KOPT-K1 (cell line): ENCODE measurements at regions not wholly inside any gene's neighbourhood (a gene's known extent, or its start where the extent isn't known, plus 50 kb on each side); places are given as distances from the start of the nearest gene placed in this dataset.

ENCODE experiments used
- H3K27ac ChIP-seq: fragments of 200-600 bp; sonication (generic); 2 replicates; pipeline ENCODE4 v1.5.1; 2016; ENCODE audit warnings: antibody characterized with exemption, mild to moderate bottlenecking, low read depth, low read length; ENCODE audit not compliant: poor library complexity, severe bottlenecking
- H3K36me3 ChIP-seq: fragments of 200-600 bp; sonication (generic); 2 replicates; pipeline ENCODE4 v1.5.1; 2017; ENCODE audit warnings: antibody characterized with exemption, mild to moderate bottlenecking, low read length, moderate library complexity; ENCODE audit not compliant: insufficient read depth
- H3K9me3 ChIP-seq: fragments of 200-600 bp; sonication (generic); 2 replicates; pipeline ENCODE4 v1.5.1; 2017; ENCODE audit warnings: antibody characterized with exemption, low read length, mild to moderate bottlenecking; ENCODE audit not compliant: insufficient read depth, poor library complexity, severe bottlenecking

DNA sequence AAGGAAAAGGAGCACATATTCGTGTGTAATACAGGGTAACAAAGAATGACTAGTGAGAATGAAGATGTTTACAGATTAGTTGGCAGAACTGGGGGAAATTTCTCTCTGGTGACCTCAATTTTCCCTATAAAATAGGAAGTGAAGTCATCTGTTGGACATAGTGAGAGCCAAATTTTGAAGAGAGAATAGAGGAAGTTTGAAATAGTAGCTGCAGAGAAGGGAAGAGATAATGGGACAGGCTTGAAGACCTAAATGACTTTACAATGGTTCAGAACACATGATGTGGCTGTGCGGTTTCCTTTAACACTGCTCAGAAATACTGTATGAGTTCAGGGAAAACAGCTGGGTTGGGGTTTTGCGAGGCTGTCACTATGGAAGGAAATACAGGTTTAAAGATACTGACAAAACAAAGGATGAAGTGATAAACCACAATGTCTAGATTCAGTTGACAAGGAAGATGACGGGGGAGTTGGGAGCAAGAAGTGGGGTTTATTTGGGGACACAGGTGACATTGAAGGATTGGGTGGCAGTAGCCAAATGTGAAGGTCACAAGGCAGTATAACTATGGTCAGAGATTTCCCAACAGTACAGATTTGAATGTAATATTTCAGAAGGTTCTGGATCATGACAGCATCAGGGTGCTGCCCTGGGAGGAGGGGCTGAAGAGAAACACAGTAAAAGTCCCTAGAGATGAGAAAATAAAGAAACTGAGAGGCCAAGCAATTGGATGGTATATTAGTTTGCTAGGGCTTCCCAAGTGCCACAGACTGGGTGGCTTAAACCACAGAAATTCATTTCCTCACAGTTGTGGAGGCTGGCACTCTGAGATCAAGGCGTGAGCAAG is 82.6 kb upstream of the TANK start:
- peak overlapping the region; percentile 94 for H3K27ac ChIP-seq
- H3K9me3 ChIP-seq = peaks cover 6% of the 10 kb centered on the region
- H3K36me3 ChIP-seq = no peaks in the 10 kb centered on the region

- H3K36me3 ChIP-seq = no peaks in the 10 kb centered on the region
- peak overlapping the region; percentile 94 for H3K27ac ChIP-seq
- peaks cover 6% of the 10 kb centered on the region for H3K9me3 ChIP-seq
Measured at GRCh38 chr2:161078211-161078539, 82.1 kb upstream of the TANK start.

GRCh38 chr2:161085149-161085548 is 75.1 kb upstream of the TANK start:
- Histone ChIP-seq H3K36me3 (no peaks in the 10 kb centered on the region), H3K9me3 (no peaks in the 10 kb centered on the region), H3K27ac (peak overlapping the region; percentile 94)

DNA sequence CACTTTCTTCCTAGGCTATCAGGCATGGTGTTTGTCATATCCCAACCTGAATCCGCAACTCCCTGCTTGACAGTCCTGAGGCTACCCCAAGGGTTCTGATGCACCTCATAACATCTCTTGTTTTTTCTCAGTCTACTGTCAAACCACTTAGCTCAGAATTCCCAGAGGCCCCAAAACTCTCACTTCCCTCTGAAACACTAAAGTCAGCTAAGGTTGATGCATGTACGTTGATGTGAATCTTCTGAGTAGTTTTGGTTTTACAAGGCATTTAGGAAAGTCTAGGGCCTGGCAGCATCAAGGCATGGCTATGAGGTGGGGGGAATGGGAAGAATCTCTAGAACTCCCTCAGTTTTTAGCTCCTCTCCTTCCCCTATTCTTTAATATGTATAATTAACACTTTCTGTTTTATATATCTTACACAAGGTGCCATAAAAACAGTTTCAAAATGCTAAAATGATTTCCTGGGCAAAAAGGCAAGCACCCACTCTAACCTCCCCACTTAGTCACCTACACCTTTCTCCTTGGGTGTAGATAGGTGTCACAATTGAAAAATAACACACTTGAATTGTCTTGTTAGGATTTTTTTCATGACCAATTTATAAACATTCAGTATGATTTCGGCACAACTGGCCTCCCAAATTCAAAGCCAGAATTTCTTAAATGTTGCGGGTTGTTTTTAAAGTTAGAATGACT is 71.4 kb upstream of the TANK start:
- Histone ChIP-seq H3K36me3 (no peaks in the 10 kb centered on the region), H3K9me3 (no peaks in the 10 kb centered on the region), H3K27ac (peak overlapping the region; percentile 94)

- H3K36me3 ChIP-seq = no peaks in the 10 kb centered on the region
- peak overlapping the region; percentile 94 for H3K27ac ChIP-seq
- no peaks in the 10 kb centered on the region for H3K9me3 ChIP-seq
Measured at GRCh38 chr2:161090411-161090810, 69.8 kb upstream of the TANK start.

GRCh38 chr2:161095314-161095713 is 64.9 kb upstream of the TANK start:
- peaks cover 15% of the 10 kb centered on the region for H3K9me3 ChIP-seq
- no peaks in the 10 kb centered on the region for H3K36me3 ChIP-seq
- peak overlapping the region; percentile 81 for H3K27ac ChIP-seq

DNA sequence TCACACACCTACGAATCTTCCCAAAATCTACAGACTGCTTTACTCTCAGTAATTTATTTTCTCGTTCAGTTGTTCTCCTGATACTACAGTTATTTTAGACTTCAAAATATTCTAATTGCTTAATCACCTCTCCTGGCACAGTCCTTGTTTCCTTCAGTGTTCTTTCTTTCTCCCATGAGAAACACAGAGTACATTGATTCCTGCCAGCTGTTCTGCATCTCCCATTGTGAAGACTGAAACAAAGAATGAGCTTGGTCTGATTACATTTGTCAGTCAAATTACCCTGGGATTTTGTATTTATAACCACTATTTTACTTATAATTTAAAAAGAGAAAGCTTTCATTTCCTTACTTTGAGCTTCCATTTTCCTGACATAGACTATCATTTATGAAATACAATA is 63.9 kb upstream of the TANK start:
- H3K27ac ChIP-seq = peak overlapping the region; percentile 81
- H3K9me3 ChIP-seq = peaks cover 15% of the 10 kb centered on the region
- H3K36me3 ChIP-seq = no peaks in the 10 kb centered on the region

DNA sequence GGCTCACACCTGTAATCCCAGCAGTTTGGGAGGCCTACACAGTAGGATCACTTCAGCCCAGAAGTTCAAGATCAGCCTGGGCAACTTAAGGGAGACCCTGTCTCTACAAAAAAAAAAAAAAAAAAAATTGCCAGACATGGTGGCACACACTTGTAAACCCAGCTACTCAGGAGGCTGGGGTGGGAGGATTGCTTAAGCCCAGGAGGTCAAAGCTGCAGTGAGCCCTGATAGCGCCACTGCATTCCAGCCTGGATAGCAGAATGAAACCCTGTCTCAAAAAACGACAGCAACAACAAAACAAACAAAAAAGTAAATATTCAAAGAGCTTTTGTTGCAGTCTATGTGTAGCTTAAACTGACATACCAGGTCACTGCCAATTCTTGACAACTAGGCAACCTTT is 63.1 kb upstream of the TANK start:
- no peaks in the 10 kb centered on the region for H3K36me3 ChIP-seq
- H3K9me3 ChIP-seq = peaks cover 15% of the 10 kb centered on the region
- no peak overlapping the region for H3K27ac ChIP-seq

DNA sequence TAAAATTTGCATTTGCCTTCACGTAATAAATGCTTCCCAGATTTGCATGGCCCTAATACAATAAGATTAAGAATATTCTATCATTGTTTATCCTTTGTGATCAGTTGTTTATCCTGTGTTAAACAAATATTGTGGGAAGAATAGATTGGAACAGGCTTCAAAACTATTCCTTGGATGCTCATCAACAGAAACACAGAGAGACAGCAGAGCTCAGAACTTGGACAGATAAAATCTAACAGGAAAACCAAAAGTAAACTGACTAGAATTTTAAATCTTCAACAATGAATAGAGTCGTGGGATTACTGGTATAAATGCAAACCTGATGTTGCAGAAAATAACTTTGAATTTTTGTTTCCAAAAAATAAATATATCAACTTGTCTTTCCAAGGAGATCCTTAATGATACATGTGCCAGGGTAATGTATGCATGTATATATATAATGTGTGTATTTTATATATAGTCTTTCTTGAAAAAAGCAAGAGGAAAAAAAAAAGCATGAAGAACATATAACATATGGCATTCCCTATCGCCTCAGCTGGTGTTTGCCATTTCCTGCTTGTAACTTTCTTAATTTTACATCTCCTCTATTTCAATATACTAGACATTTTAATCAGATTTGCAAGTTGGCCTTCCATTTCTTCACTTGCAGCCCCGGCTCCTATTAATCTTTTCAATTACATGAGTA is 59.9 kb upstream of the TANK start:
- H3K9me3 ChIP-seq = peaks cover 15% of the 10 kb centered on the region
- H3K36me3 ChIP-seq = no peaks in the 10 kb centered on the region
- peak overlapping the region; percentile 57 for H3K27ac ChIP-seq

- no peaks in the 10 kb centered on the region for H3K36me3 ChIP-seq
- H3K27ac ChIP-seq = peak overlapping the region; percentile 57
- peaks cover 15% of the 10 kb centered on the region for H3K9me3 ChIP-seq
Measured at GRCh38 chr2:161101406-161101805, 58.8 kb upstream of the TANK start.

GRCh38 chr2:161102770-161103450 is 57.3 kb upstream of the TANK start:
- Histone ChIP-seq H3K9me3 (peaks cover 6% of the 10 kb centered on the region), H3K27ac (peak overlapping the region; percentile 15), H3K36me3 (no peaks in the 10 kb centered on the region)

DNA sequence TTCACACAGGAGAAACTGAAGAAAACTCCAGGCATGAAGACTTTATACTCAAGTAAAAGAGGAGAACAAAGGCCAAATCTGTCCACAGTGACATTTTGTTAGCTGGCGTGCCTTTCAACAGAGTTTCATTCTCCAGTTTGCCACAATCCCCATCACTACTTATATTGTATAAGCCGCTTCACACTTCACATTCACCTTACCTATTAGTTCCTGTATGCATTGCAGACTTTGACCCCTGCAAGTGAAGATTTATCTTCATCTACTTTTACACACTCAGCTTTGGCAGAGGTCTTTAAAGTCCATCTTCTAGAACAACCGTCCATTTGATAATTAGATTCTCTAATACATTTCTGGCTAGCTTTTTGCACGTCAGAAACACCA is 56.8 kb upstream of the TANK start:
- H3K9me3 ChIP-seq = peaks cover under 1% of the 10 kb centered on the region
- H3K27ac ChIP-seq = peak overlapping the region; percentile 15
- H3K36me3 ChIP-seq = no peaks in the 10 kb centered on the region

DNA sequence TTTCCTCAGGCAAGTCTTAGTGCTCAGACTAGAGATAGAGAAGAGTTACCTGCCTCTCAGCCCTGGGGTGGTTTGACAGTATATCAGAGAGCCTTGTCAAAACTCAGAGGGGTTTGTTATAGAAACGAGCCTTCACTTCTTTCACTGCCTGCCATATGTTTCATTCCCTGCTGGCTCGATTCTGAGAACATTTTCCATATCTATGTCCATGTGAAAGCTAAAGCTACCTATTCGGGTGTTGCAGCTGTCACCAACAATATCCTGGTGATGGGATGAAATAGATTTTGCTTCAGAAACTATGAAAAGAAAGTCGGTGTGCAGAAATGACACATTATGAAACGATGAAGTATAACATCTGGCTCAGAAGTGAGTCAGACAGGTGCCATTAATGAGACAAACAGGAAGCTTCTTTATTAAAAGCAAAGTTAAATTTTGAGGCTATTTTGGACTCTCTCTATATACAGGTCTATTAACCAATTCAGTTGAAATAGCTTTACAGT is 56.1 kb upstream of the TANK start:
- Histone ChIP-seq H3K27ac (peak overlapping the region; percentile 15), H3K9me3 (no peaks in the 10 kb centered on the region), H3K36me3 (no peaks in the 10 kb centered on the region)

DNA sequence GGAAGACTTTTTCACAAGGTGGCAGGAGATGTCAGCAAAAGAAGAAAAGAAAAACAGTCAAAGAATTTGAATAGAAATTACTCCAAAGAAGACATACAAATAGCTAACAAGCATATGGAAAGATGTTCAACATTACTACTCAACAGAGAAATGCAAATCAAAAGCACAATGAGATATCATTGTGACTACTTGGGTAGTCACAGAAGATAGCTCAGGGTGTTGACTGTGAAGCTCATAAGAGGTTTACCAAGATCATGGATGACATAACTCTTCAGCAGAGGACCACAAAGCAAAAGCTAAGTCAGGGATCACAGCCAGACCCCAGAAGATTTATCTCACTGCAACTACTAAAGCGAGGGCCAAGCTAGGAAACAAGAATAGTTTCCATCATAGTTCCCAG is 53.0 kb upstream of the TANK start:
- H3K9me3 ChIP-seq = no peaks in the 10 kb centered on the region
- no peaks in the 10 kb centered on the region for H3K36me3 ChIP-seq
- H3K27ac ChIP-seq = no peak overlapping the region
